Mammary epithelial cell (primary cell): ENCODE measurements at regions not wholly inside any gene's neighbourhood (a gene's known extent, or its start where the extent isn't known, plus 50 kb on each side); places are given as distances from the start of the nearest gene placed in this dataset.

Source experiments
- EZH2 ChIP-seq: IDR thresholded peaks from 2 replicates; pipeline ENCODE4 v1.6.1; 2012; ENCODE audit warnings: low read length, inconsistent platforms, borderline replicate concordance
- TF ChIP-seq, protein P1 (sequence below), 2 donors: IDR thresholded peaks in 1 of 2; conservative IDR thresholded peaks in 1 of 2; 2 replicates each; pipeline ENCODE4 v1.5.1; 2011 to 2012; ENCODE audit warnings: inconsistent platforms in 2 of 2, low read length in 2 of 2, mild to moderate bottlenecking in 2 of 2, control low read depth in 1 of 2, low read depth in 1 of 2; ENCODE audit not compliant: insufficient read depth in 1 of 2; ENCODE audit errors: extremely low read depth in 1 of 2

DNA sequence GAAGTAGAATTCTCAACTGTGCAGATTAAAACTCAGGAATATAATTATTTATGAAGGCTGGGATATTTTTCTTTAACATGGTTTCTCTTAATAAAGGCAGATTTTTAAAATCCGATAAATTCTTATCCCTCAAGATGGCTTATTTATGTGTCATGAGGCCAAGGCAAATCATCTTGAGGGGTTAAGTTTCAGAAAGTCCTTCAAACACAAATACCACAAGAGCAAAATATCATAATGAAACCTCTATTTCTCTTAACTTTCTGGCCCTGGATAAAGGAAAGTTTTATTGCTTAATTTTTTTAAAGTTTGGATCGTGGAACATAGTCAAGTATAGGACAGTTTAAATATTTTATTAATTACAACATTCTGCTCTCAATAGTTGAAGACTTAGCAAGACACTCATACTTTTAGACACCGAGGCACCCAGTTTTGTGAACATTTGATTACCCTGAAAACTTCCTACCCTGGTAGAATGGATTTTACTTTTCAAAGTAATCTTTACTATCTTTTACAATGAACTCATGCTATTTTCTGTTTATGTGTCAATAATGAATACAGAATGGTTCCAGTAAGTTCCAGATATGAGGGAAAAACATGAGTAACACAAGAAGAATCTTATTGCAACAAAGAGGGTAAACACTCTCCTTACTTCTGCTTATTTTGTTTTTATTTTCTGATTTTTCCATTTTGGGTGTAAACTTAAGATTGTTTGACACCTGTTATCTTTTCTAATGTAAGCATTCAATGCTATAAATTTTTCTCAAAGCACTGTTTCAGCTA is 200.7 kb upstream of the IL15 start:
- TF ChIP-seq, protein P1, sequence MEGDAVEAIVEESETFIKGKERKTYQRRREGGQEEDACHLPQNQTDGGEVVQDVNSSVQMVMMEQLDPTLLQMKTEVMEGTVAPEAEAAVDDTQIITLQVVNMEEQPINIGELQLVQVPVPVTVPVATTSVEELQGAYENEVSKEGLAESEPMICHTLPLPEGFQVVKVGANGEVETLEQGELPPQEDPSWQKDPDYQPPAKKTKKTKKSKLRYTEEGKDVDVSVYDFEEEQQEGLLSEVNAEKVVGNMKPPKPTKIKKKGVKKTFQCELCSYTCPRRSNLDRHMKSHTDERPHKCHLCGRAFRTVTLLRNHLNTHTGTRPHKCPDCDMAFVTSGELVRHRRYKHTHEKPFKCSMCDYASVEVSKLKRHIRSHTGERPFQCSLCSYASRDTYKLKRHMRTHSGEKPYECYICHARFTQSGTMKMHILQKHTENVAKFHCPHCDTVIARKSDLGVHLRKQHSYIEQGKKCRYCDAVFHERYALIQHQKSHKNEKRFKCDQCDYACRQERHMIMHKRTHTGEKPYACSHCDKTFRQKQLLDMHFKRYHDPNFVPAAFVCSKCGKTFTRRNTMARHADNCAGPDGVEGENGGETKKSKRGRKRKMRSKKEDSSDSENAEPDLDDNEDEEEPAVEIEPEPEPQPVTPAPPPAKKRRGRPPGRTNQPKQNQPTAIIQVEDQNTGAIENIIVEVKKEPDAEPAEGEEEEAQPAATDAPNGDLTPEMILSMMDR (conservative IDR thresholded peaks at IDR 0.05 in 1 of 2, IDR thresholded peaks at IDR 0.05 in 1 of 2; ENCODE audit: extremely low read depth in 1 of 2, insufficient read depth in 1 of 2, low read depth in 1 of 2, low read length in 2 of 2): no peak
- TF ChIP-seq EZH2: no peak
